Gastroesophageal sphincter (tissue), 3 donors: ENCODE measurements at regions not wholly inside any gene's neighbourhood (a gene's known extent, or its start where the extent isn't known, plus 50 kb on each side); places are given as distances from the start of the nearest gene placed in this dataset.

Experiments
- POLR2A ChIP-seq, 2 donors: fragments of 450-650 bp; IDR thresholded peaks; one replicate each; pipeline ENCODE4 v1.6.1; 2017; ENCODE audit warnings: antibody characterized with exemption in 2 of 2, mild to moderate bottlenecking in 2 of 2, moderate library complexity in 1 of 2
- POLR2AphosphoS5 ChIP-seq: sonication (generic); formaldehyde crosslinking; IDR thresholded peaks from one replicate; pipeline ENCODE4 v1.6.1; 2017; ENCODE audit warnings: antibody characterized with exemption
- TF ChIP-seq, protein P1 (sequence below), 4 experiments: fragments of 200-600 bp in 2 of 4; fragments of 450-650 bp in 2 of 4; sonication (generic) in 1 of 4; IDR thresholded peaks; one replicate each; pipeline ENCODE4 v1.5.1; 2017 to 2019; ENCODE audit warnings: antibody characterized with exemption in 4 of 4, mild to moderate bottlenecking in 2 of 4, moderate library complexity in 2 of 4

DNA sequence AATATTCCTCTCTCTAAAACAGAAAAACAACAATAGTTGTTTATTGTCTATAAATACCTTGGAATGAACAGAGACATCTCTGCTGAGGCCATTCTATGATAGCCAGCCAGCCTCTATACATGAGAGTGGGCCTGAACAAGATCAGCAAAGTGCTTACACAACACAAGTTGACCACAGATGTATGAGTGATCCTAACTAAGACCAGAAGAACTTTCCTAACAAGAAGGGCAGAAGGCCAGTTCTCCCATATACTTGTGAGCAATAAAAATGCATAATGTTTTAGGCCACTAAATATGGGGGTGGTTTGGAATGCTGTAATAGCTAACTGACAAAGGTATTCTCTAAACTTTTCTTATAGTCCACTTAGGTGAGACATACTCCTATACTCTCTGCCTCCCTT is 345.7 kb downstream of the SPATA31D1 start:
- TF ChIP-seq, protein P1, sequence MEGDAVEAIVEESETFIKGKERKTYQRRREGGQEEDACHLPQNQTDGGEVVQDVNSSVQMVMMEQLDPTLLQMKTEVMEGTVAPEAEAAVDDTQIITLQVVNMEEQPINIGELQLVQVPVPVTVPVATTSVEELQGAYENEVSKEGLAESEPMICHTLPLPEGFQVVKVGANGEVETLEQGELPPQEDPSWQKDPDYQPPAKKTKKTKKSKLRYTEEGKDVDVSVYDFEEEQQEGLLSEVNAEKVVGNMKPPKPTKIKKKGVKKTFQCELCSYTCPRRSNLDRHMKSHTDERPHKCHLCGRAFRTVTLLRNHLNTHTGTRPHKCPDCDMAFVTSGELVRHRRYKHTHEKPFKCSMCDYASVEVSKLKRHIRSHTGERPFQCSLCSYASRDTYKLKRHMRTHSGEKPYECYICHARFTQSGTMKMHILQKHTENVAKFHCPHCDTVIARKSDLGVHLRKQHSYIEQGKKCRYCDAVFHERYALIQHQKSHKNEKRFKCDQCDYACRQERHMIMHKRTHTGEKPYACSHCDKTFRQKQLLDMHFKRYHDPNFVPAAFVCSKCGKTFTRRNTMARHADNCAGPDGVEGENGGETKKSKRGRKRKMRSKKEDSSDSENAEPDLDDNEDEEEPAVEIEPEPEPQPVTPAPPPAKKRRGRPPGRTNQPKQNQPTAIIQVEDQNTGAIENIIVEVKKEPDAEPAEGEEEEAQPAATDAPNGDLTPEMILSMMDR (IDR thresholded peaks at IDR 0.05), result no peak
- no peak for TF ChIP-seq POLR2A (IDR thresholded peaks at IDR 0.05)
- TF ChIP-seq POLR2AphosphoS5, result no peak
